HG02588 (cell line): ENCODE measurements at regions not wholly inside any gene's neighbourhood (a gene's known extent, or its start where the extent isn't known, plus 50 kb on each side); places are given as distances from the start of the nearest gene placed in this dataset.

Source experiments
- ATAC-seq: cut with Tn5 transposase; IDR thresholded peaks from one replicate; pipeline ENCODE4 v1.9.1; 2021; ENCODE audit warnings: mild to moderate bottlenecking, moderate library complexity; ENCODE audit not compliant: unreplicated experiment

DNA sequence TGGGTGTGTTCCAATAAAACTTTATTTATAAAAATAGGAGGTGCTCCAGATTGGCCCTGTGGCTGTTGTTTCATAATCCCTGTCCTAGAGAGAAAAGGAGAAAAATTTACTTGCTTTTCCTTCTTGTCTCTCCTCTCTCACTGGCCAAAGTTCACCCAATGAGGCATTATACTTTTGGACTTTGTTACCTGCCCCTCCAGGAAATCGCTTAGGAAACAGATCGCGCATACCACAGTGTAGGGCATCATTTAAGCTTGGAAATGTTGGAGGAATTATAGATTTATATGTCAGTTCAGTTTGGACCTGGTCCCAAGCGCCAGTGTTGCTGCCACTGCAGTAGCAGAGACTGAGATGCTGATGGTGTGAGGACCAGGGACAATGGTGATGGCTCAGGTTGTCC lies 337.6 kb upstream of the NR3C2 start:
- ATAC-seq: no peak

DNA sequence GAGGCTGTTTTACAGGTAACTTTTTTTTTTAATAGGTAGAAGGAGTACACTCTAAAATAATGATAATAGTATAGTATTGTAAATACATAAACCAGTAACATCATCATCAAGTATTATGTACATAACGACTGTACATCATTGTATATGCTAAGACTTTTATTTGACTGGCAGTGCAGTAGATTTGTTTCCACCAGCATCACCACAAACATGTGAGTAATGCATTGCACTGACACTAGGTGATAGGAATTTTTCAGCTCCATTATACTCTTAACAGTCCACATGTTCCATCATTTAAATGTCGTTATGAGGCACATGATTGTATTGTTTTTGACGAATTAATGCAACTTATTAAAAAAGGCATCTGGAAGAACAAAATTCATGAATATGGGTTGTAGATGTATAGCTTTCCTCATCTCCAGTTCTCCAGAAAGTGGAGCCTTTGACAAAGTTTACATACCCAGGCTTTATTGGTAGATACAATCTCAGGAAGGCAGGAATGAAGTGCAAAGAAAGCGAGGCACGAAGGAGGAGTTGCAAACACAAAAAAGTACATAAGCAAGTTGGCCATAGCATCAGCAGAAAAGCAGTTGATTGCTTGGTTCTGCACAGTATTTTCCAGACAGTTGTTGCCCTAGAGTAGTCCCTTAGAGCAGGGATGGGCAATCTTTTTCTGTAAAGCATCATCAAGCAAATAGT lies 336.9 kb upstream of the NR3C2 start:
- no peak for ATAC-seq

GRCh38 chr4:148776941-148777340 lies 334.7 kb upstream of the NR3C2 start:
- ATAC-seq: no peak

DNA sequence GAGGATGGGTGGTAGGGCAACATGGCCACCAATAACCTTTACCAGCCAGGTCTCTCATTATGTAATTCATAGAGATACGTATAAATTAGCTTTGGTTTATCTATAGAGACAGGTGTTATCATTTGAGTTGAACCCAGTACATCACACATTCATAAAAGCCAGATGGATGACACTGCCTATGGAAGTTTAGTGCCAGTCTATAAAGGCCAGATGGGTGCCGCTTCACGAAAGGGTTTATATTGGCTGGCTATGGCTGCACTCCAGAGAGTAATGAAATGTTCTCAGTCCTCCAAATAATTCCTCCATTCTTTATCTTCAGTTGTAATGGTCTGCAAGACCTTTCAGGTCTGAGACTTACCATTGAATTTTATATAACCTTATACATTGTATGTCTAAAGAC lies 331.9 kb upstream of the NR3C2 start:
- no peak for ATAC-seq

DNA sequence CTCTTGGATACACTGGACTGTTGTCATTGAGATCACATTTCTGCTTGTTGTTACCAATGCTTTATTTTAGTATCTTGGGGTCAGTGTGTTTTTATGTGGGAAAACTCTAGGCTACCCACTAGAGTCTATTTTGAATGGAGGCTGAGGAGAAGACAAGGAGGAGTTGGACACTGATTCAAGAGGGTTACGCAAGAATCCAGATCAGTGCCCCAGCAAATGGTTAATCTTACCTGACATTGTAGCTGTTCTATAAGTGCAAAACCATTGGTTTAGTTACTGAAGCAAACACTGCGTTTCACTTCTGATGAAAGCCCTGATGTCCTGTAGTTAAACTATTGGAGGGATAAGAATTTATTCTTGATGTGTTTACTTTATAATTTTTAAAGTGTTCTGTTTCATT lies 331.1 kb upstream of the NR3C2 start:
- ATAC-seq: no peak

DNA sequence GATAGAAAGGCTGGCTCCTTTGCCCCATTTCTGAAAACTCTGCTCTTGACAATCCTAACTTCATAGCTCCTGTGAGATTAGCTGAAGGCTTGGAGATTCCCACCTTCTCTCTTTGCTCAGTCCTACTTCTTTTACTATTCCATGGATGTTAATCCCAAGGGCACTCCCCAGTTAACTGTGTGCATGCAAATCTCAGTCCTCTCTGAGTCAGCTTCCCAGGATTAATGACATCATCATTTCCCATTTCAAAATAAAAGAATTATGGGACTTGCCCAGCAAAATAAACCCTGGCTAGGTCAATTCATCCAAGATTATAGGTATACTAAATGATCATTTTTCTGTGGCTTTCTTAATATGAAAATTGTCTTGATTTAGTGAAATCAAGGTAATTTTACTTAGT lies 328.6 kb upstream of the NR3C2 start:
- no peak for ATAC-seq

DNA sequence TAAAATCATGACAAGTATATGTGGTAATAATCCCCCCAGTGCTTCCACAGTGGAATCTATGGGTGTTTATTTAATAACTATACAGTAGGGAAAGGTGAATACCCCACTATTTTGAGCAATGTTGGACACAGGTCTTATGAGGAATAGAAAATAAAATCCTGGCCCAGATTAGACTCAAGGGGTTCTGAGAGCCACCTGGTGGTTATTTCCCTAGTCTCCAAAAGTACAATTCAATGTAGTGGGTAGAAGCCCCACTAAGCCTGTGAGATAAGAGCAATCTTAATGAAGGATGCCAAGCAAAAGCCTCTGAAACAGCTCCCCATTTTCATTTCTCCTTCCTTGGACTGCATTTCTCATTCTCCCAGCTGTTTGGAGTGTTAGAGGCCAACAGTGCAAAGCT lies 328.2 kb upstream of the NR3C2 start:
- ATAC-seq: no peak

DNA sequence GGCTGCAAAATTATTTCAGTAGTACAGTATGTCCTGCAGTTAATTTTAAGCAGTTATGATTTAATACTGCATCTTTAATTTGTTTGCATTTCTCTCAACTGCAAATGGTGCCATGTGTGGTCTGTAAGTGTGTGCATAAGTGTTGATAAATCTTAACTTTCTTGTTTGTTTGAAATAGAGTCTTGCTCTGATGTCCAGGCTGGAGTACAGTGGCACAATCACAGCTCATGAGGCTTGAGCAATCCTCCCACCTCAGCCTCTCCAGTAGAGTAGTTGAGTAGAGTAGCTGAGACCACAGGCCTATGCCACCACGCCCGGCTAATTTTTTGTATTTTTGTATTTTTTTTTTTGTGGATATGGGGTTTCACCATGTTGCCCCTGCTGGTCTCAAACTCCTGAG lies 322.5 kb upstream of the NR3C2 start:
- ATAC-seq: no peak

GRCh38 chr4:148757171-148757570 lies 315.0 kb upstream of the NR3C2 start:
- ATAC-seq: no peak

GRCh38 chr4:148749403-148749802 lies 307.2 kb upstream of the NR3C2 start:
- ATAC-seq: no peak

DNA sequence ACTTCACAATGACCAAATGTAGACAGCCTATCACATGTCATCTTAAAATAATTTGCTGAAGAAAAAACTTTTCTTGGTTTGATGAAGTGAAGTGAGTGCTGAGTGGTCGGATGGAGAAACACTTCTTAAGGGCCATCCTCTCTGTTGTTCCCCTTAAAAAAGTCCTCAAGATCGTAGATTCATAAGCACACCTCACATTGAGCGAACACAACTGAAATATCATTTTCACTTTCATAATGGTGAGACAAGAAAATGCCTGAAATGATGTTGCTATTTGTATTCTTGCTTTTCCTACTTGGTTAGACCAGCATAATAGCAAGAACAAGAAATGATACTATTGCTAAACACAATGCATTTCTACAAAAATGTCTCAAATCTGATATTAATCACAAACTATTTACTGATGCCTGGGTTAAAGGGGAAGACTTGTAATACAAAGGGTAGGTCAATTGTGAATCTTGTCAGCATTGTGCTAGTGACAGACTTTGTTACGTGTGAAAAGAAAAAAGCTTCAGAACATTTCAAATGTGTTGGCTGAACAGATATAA lies 305.6 kb upstream of the NR3C2 start:
- ATAC-seq: peak; percentile 50

GRCh38 chr4:148740701-148741100 lies 298.5 kb upstream of the NR3C2 start:
- ATAC-seq: no peak

GRCh38 chr4:148737061-148737770 lies 295.0 kb upstream of the NR3C2 start:
- ATAC-seq: no peak

DNA sequence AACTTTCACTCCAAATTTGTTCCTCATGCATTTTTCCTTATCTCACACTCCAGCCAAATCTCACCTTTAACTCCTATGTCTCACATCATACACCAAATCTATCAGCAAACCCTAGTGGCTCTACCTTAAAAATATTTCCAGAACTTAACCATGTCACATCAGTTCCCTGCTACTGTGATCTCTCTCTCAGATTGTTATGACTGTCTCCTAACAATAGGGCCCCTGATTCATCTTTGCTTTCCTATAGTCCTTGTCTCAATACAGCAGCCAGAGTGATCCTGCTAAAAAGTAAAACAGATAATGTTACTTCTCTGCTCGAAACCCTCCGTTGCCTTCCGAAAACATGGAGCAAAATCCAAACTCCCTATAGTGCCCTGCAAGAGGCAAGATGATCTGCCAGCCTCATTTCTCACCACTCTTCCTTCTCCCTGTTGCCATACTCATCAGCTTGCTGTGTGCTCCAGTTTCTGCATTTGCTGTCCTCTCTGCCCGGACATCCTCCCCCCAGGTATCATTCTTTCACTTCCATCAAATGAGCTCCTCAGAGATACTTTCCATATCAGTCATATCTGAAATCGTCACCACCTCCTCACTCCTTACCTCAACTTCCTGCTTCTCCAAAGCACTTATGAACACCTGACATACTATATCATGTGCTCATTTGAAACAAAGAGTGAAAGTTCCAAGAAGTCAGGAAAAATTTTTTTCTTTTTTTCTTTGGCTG lies 293.4 kb upstream of the NR3C2 start:
- no peak for ATAC-seq

GRCh38 chr4:148730766-148731165 lies 288.6 kb upstream of the NR3C2 start:
- no peak for ATAC-seq

DNA sequence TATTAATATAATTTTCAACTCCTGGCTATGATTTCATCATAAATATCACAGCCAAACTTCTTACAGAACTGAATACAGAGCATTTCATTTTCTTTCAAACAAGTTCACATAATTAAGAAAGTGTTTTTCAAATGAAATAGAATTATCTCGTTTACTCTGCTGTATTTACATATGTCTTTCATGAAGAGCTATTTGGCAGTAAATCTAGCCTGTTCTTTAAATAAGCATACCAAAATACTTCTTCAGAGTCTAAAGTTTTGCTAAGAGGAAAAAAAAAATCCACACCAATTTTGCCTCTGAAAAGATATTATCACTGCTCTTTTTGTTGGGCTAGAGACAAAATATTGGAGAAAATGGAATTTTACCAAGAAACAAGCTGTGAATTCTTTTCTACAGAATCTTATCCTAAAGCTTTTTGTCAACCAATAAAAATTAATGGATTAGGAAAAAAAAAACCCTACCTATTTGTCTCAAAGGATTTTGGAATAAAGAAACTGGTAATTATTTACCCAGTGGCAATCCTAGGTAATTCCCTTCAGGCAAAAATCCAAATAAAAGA lies 287.9 kb upstream of the NR3C2 start:
- ATAC-seq: no peak

GRCh38 chr4:148717988-148718387 lies 275.8 kb upstream of the NR3C2 start:
- ATAC-seq: no peak

DNA sequence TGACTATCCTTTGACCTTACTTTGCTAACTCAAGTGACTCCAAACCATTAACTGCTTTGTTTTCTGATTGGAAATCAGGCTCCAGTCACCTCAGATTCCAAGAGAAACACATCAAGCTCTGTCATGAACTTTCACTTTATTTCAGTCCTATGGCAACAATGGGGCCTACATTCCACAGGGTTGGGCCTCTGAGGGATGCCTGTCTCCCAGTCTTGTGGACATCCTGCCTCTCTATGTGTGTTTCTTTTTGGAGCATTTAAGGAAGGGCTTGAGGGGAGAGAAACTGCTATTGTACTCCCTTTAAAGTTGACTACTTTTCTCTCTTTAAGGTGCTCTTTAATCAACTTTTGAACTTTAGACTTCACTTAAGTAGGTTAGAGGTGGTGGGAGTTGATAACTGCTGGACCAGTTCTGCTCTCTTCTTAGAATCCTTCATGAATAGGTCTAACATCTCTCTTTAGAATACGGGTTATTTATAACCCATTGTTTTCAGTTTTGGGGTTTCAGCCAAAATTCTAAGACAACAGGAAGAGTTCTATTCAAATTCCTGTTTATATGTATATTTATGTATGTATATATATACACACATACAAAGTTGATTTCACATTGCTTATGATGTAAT lies 274.3 kb upstream of the NR3C2 start:
- no peak for ATAC-seq

DNA sequence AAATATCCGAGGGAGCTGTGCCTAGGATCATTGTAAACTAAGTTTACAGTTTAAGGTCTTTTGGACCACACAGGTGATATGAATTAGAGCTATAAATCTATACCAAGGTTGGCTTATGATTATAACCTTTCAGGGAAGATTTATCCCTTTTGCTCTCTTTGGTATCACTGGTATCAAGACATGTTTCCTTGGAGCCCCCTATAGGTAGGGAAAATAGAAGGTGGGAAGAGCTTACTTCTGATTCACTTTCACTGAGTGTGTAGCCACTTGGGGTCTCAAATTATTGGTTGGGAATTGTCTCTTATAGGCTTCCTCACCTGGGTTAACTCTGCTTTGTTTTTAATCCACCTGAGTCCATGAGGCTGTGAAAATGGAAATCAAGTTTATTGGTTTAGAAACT lies 262.1 kb upstream of the NR3C2 start:
- no peak for ATAC-seq

- ATAC-seq: no peak
Observed at GRCh38 chr4:148694702-148695101, 252.5 kb upstream of the NR3C2 start.
